DOHH2 (cell line): ENCODE measurements at regions not wholly inside any gene's neighbourhood (a gene's known extent, or its start where the extent isn't known, plus 50 kb on each side); places are given as distances from the start of the nearest gene placed in this dataset.

Experiments used
- H3F3A ChIP-seq: fragments of 200-600 bp; sonication (generic), shearing (Covaris generic); 2 replicates; pipeline ENCODE4 v1.6.0; 2016; ENCODE audit warnings: antibody characterized with exemption, mild to moderate bottlenecking; ENCODE audit not compliant: control insufficient read depth, insufficient read depth
- H3K27ac ChIP-seq: fragments of 200-600 bp; sonication (generic); 2 replicates; pipeline ENCODE4 v1.5.1; 2014; ENCODE audit warnings: low read depth, mild to moderate bottlenecking, low read length, moderate library complexity
- H3K27me3 ChIP-seq: fragments of 200-600 bp; sonication (generic); 2 replicates; pipeline ENCODE4 v1.6.1; 2014; ENCODE audit warnings: mild to moderate bottlenecking, low read length, mixed read lengths; ENCODE audit not compliant: control insufficient read depth
- H3K36me3 ChIP-seq: fragments of 200-600 bp; sonication (generic); 2 replicates; pipeline ENCODE4 v1.6.1; 2014; ENCODE audit warnings: mild to moderate bottlenecking, low read length, moderate library complexity, mixed read lengths; ENCODE audit not compliant: control insufficient read depth
- H3K4me1 ChIP-seq: fragments of 200-600 bp; sonication (generic); 2 replicates; pipeline ENCODE4 v1.6.1; 2014; ENCODE audit warnings: mild to moderate bottlenecking, low read length, mixed read lengths; ENCODE audit not compliant: control insufficient read depth
- H3K4me2 ChIP-seq: fragments of 200-600 bp; sonication (generic); 2 replicates; pipeline ENCODE4 v1.6.0; 2014; ENCODE audit warnings: mild to moderate bottlenecking, low read length, moderate library complexity
- H3K4me3 ChIP-seq: fragments of 200-600 bp; sonication (generic); 2 replicates; pipeline ENCODE4 v1.5.1; 2014; ENCODE audit warnings: mild to moderate bottlenecking, low read length, mixed read lengths
- H3K79me2 ChIP-seq: fragments of 200-600 bp; sonication (generic); 2 replicates; pipeline ENCODE4 v1.6.1; 2014; ENCODE audit warnings: mild to moderate bottlenecking, low read length, mixed read lengths; ENCODE audit not compliant: control insufficient read depth
- H3K9me2 ChIP-seq: fragments of 200-600 bp; sonication (generic); replicated peaks from 2 replicates; pipeline ENCODE4 v1.6.1; 2014; ENCODE audit warnings: mild to moderate bottlenecking, low read length, mixed read lengths; ENCODE audit not compliant: control insufficient read depth
- H3K9me3 ChIP-seq: fragments of 200-600 bp; sonication (generic); 2 replicates; pipeline ENCODE4 v1.6.1; 2014; ENCODE audit warnings: antibody characterized with exemption, low read length, mixed read lengths; ENCODE audit not compliant: control insufficient read depth, insufficient read depth
- H4K20me1 ChIP-seq: fragments of 200-600 bp; sonication (generic); 2 replicates; pipeline ENCODE4 v1.6.0; 2014; ENCODE audit warnings: low read depth, mild to moderate bottlenecking, antibody characterized with exemption, low read length, moderate library complexity; ENCODE audit not compliant: control insufficient read depth, insufficient read depth
- CTCF ChIP-seq: fragments of 200-600 bp; sonication (generic); IDR thresholded peaks from one replicate; pipeline ENCODE4 v1.5.1; 2014; ENCODE audit warnings: antibody characterized with exemption, mild to moderate bottlenecking, low read depth, low read length; ENCODE audit not compliant: poor library complexity, severe bottlenecking
- EZH2phosphoT487 ChIP-seq: fragments of 200-600 bp; sonication (generic); IDR thresholded peaks from 2 replicates; pipeline ENCODE4 v1.6.1; 2017; ENCODE audit warnings: borderline replicate concordance, mild to moderate bottlenecking, antibody characterized with exemption, low read length, moderate library complexity, mixed read lengths

GRCh38 chr1:90147093-90147492 lies 152.2 kb downstream of the ZNF326 start:
- Histone ChIP-seq H3K9me2 (no peaks in the 10 kb centered on the region), H3K27ac (no peak overlapping the region), H3K27me3 (no peaks in the 10 kb centered on the region), H3F3A (no peaks in the 10 kb centered on the region), H3K4me3 (no peak overlapping the region), H4K20me1 (no peaks in the 10 kb centered on the region), H3K4me1 (no peaks in the 10 kb centered on the region), H3K36me3 (no peaks in the 10 kb centered on the region), H3K4me2 (no peak overlapping the region), H3K79me2 (no peaks in the 10 kb centered on the region), H3K9me3 (no peaks in the 10 kb centered on the region)
- TF ChIP-seq EZH2phosphoT487: no peak
- TF ChIP-seq CTCF: no peak

DNA sequence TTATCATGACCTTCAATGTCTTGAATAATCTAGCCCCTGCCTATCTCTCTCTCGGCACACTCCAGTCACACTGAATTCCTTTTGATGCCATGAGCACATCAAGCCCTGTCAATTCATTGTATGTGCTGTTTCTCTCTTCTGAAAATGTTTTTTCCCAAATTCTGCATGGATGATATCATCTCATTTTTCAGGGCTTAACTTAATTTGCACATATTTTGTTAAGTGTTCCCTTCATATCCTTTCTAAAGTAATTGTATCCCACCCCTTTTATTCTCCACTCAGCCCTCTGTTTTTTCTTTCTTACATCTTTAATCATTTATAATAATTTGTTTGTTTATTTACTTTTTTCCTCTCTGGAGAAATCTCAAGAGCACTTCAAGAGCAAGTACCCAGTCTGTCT lies 149.9 kb downstream of the ZNF326 start:
- Histone ChIP-seq H3K4me2 (no peak overlapping the region), H3K79me2 (no peaks in the 10 kb centered on the region), H3K4me3 (no peak overlapping the region), H3F3A (no peaks in the 10 kb centered on the region), H3K36me3 (no peaks in the 10 kb centered on the region), H4K20me1 (no peaks in the 10 kb centered on the region), H3K27me3 (no peaks in the 10 kb centered on the region), H3K4me1 (no peaks in the 10 kb centered on the region), H3K9me2 (no peaks in the 10 kb centered on the region), H3K27ac (no peak overlapping the region), H3K9me3 (peaks cover 3% of the 10 kb centered on the region; the same call in 1 of the 2 replicates)
- TF ChIP-seq CTCF (no peak), EZH2phosphoT487 (no peak)

DNA sequence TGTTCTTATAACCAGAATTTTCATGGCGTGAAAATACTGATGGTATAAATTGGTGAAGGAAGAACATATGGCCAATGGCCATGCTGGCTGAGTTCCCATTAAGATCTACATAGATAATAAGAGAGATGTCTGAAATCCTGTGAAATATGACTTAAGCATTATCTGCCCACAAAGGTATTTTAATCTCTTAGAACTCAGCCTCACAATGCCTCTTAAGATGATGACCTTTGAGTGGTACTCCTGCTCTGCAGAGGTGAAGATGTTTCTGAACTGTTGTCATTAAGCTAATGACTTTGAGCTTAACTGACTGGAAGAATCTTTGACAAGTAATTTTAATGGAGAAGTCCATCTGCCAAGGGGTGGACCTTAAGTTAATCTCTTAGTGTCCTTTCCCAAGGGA lies 148.7 kb downstream of the ZNF326 start:
- no peak overlapping the region for H3K4me2 ChIP-seq
- peaks cover 8% of the 10 kb centered on the region; the same call in 1 of the 2 replicates for H3K9me3 ChIP-seq
- no peak for TF ChIP-seq CTCF
- no peaks in the 10 kb centered on the region for H3K36me3 ChIP-seq
- no peaks in the 10 kb centered on the region for H3K79me2 ChIP-seq
- H4K20me1 ChIP-seq: no peaks in the 10 kb centered on the region
- no peaks in the 10 kb centered on the region for H3K4me1 ChIP-seq
- H3K27me3 ChIP-seq: no peaks in the 10 kb centered on the region
- H3K4me3 ChIP-seq: no peak overlapping the region
- no peaks in the 10 kb centered on the region for H3K9me2 ChIP-seq
- H3K27ac ChIP-seq: no peak overlapping the region
- no peaks in the 10 kb centered on the region for H3F3A ChIP-seq

GRCh38 chr1:90142697-90143096 lies 147.8 kb downstream of the ZNF326 start:
- Histone ChIP-seq H3K79me2 (no peaks in the 10 kb centered on the region), H3K4me1 (no peaks in the 10 kb centered on the region), H3K27ac (no peak overlapping the region), H3K9me3 (peaks cover 8% of the 10 kb centered on the region; the same call in 1 of the 2 replicates), H4K20me1 (no peaks in the 10 kb centered on the region), H3K27me3 (no peaks in the 10 kb centered on the region), H3F3A (no peaks in the 10 kb centered on the region), H3K9me2 (no peaks in the 10 kb centered on the region), H3K36me3 (no peaks in the 10 kb centered on the region), H3K4me3 (no peak overlapping the region), H3K4me2 (no peak overlapping the region)
- no peak for TF ChIP-seq CTCF
- no peak for TF ChIP-seq EZH2phosphoT487
